ENCODE measurements at regions not wholly inside any gene's neighbourhood (a gene's known extent, or its start where the extent isn't known, plus 50 kb on each side); places are given as distances from the start of the nearest gene placed in this dataset.
"Not testable (repeated sequence)": the region's sequence is repeated elsewhere in the genome, so short reads cannot be mapped to it uniquely, and the experiment has no call there.

DNA sequence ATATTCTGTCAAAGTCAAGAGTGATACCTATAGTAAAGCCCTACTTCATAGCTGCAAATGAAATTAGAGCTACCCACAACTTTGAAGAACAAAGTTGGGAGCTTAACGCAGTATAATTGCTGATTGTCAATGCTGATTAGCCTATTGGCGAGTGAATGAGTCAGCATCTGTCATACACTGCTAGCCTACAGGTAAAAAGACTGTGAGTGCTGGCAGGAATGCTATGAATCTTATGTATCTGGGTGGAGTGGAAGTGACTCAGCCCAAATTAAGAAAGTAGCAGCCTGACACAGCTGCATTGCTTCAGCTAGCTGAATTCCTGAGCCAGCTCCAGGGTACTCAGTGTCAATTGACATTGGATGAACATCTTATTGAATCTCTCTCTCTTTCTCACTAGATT is 179.4 kb upstream of the DCC start:
- TF ChIP-seq, protein P1, sequence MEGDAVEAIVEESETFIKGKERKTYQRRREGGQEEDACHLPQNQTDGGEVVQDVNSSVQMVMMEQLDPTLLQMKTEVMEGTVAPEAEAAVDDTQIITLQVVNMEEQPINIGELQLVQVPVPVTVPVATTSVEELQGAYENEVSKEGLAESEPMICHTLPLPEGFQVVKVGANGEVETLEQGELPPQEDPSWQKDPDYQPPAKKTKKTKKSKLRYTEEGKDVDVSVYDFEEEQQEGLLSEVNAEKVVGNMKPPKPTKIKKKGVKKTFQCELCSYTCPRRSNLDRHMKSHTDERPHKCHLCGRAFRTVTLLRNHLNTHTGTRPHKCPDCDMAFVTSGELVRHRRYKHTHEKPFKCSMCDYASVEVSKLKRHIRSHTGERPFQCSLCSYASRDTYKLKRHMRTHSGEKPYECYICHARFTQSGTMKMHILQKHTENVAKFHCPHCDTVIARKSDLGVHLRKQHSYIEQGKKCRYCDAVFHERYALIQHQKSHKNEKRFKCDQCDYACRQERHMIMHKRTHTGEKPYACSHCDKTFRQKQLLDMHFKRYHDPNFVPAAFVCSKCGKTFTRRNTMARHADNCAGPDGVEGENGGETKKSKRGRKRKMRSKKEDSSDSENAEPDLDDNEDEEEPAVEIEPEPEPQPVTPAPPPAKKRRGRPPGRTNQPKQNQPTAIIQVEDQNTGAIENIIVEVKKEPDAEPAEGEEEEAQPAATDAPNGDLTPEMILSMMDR (IDR thresholded peaks at IDR 0.05; ENCODE audit: insufficient read depth, low read length): no peak
- DNase-seq (ENCODE audit: low read depth): no peak
- no peak overlapping the region for H3K4me3 ChIP-seq (ENCODE audit: low read depth, low read length)

DNA sequence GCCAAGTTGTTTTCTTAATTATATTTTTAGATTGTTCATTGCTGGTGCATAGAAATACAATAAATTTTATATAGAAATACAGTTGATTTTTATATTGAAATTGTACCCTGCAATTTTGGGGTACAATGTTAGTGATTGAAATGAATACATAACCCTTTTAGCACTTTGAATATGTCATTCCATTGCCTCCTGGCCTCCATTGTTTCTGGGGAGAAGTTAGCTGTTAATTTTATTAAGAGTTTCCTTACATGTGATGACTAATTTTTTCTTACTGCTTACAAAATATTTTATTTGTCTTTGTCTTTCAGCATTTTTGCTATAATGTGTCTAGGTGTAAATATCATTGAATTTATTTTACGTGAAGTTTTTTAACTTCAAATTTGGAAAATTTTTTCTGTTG is 176.5 kb upstream of the DCC start:
- no peak overlapping the region for H3K4me3 ChIP-seq (ENCODE audit: low read depth, low read length)
- no peak for DNase-seq (ENCODE audit: low read depth)
- TF ChIP-seq, protein P1 (IDR thresholded peaks at IDR 0.05; ENCODE audit: insufficient read depth, low read length): no peak

DNA sequence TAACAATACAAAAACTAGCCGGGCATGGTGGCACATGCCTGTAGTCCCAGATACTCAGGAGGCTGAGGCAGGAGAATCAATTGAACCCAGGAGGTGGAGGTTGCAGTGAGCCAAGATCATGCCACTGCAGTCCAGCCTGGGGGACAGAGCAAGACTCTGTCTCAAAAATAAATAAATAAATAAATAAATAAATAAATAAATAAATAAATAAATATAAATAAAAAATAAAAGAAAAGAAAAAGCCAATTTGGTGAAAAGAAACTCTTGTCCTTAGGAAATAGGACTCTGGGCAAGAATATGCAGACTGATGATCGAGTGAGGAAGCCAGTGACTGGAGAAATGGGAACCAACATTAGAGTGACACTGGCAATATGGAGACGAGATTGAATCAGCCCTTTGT is 171.9 kb upstream of the DCC start:
- not testable (repeated sequence) for H3K4me3 ChIP-seq (ENCODE audit: low read depth, low read length); DNase-seq (ENCODE audit: low read depth)

DNA sequence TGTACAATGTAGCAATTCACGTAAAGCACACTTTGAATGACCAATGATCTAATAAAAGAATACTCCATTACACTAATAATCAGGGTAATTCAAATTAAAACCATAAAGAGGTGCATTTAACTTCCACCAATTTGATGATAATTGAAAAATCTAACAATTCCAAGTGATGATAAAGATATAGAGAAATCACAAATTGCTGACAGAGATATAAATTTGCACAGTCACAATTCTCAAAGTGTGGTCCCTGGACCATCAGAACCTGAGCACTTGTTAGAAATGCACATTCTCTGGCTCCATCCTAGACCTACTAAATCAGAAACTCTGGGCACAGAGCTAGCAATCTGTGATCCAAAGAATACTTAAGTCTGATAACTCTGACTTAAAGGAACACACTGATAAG is 165.8 kb upstream of the DCC start:
- DNase-seq (ENCODE audit: low read depth): no peak
- TF ChIP-seq, protein P1 (IDR thresholded peaks at IDR 0.05; ENCODE audit: insufficient read depth, low read length): no peak
- no peak overlapping the region for H3K4me3 ChIP-seq (ENCODE audit: low read depth, low read length)

DNA sequence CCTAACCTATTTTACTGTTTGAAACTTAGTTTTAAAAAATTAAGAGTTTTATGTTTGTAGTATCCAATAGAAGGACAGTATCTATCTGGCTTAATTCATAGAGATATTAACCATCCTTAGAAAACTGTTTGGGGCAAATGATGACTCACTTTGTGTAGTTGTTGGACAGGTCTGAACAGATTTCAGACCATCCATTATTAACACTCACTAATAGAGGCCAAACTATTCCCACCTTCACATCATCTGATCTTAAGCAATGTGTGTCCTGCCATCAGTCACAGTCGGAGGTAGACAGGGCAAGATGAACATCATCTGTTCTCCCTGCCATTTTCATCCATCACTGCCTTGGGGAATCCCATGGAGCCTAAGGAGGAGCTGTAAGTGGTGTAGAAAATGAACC is 164.6 kb upstream of the DCC start:
- DNase-seq (ENCODE audit: low read depth): no peak
- no peak overlapping the region for H3K4me3 ChIP-seq (ENCODE audit: low read depth, low read length)
- TF ChIP-seq, protein P1 (IDR thresholded peaks at IDR 0.05; ENCODE audit: insufficient read depth, low read length): no peak

DNA sequence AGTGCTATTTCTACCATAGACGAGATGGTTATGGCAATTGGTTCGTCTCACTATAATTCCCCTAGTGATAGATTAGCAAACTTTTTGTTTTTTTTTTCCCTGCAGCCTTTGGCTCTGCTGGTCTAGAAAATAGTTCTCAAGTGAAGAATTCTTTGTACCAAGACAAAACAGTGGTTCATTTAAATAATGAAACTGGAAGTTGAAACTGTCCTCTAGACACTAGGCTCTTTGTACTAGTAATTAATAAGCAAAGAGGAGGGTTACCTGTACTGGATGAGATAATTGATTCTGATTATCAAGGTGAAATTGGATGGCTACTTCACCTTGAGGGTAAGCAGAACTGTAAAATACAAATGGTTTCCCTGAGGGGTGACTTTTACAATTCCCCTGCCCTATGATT is 156.9 kb upstream of the DCC start:
- DNase-seq (ENCODE audit: low read depth): no peak
- TF ChIP-seq, protein P1 (IDR thresholded peaks at IDR 0.05; ENCODE audit: insufficient read depth, low read length): no peak
- no peak overlapping the region for H3K4me3 ChIP-seq (ENCODE audit: low read depth, low read length)

DNA sequence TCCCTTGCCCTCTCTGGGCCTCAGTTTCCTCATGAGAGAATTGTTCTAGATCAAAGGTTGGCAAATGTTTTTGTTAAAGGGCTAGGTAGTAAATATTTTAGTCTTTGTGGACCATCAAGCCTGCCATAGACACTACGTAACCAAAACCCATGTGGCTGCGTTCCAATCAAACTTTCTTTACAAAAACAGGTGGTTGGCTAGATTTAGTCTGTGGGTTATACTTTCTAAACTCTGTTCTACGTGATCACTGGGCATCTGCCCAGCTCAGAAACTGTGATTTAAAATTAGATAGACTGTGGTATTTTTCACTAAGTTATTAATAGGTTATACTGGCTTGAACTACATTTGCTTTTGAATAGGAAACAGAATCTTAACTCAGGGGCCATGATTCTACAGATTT is 149.8 kb upstream of the DCC start:
- TF ChIP-seq, protein P1 (IDR thresholded peaks at IDR 0.05; ENCODE audit: insufficient read depth, low read length): no peak
- DNase-seq (ENCODE audit: low read depth): no peak
- H3K4me3 ChIP-seq (ENCODE audit: low read depth, low read length): no peak overlapping the region
